ENCODE measurements at regions not wholly inside any gene's neighbourhood (a gene's known extent, or its start where the extent isn't known, plus 50 kb on each side); places are given as distances from the start of the nearest gene placed in this dataset.
A peak's percentile ranks its signal among the peaks of the same experiment; 100 is the strongest.

DNA sequence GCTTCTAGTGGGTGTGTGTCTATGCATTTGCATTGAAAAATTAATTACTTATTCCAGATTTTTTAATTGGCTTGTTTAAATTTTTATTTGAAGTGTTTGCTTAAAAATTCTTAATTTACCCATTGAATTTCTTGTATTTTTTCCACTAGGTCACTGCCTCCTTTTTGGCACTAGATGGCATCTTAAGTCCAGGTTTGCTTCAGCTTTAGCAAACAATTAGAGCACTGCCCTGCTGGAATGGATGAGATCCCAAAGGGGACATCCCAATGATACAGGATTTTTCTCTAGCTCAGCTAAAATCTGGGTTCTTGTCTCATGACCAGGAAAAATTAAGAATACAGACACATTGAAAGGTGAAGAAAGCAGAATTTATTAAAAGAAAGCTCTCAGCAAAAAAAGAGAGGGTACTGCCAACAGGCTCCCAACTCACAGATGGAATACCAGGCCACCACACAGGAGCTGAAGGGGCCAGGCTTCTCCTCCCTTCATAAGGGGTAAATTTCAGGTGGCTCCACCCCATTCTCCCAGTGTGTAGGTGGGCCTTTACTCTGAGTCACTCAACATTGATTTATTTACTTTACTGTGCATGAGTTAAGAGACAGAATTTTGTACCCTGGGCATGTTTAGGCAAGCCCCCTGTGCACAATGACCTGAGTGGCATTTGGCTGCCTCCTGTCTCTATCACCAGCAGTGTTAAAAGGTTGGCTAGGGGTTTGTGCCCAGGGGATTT, 532.4 kb downstream of the ANXA1 start:
- in situ Hi-C loops (cut with MboI; ENCODE audit: low pct_unique_long_range_greater_than_20kb, low sequenced_read_pairs, unreplicated experiment) = no loop called here
- TF ChIP-seq, protein P1, sequence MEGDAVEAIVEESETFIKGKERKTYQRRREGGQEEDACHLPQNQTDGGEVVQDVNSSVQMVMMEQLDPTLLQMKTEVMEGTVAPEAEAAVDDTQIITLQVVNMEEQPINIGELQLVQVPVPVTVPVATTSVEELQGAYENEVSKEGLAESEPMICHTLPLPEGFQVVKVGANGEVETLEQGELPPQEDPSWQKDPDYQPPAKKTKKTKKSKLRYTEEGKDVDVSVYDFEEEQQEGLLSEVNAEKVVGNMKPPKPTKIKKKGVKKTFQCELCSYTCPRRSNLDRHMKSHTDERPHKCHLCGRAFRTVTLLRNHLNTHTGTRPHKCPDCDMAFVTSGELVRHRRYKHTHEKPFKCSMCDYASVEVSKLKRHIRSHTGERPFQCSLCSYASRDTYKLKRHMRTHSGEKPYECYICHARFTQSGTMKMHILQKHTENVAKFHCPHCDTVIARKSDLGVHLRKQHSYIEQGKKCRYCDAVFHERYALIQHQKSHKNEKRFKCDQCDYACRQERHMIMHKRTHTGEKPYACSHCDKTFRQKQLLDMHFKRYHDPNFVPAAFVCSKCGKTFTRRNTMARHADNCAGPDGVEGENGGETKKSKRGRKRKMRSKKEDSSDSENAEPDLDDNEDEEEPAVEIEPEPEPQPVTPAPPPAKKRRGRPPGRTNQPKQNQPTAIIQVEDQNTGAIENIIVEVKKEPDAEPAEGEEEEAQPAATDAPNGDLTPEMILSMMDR (IDR thresholded peaks at IDR 0.05; ENCODE audit: extremely low read depth, insufficient read depth, missing control alignments) = peak; percentile 66
- no peak for DNase-seq (ENCODE audit: low spot score)

DNA sequence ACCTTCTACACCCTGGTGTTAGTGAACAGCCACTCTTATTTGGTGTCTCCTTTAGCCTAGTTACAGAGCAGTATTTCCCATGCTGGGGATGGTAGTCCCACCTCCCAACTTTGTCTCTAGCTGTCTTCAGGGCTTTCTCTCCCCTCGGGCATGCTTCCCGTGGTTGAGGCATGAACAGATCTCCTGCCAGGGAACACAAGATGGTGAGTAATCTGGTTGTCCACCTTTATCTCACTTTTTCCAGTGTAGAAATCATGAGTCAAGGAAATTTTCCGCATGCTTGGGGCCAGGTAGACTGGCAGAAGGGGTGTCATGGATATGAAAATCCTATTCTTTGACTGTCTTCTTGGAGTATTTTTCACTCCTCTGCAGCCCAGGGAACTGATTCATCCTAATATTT, 532.9 kb downstream of the ANXA1 start:
- DNase-seq (ENCODE audit: low spot score) = no peak
- TF ChIP-seq, protein P1 (IDR thresholded peaks at IDR 0.05; ENCODE audit: extremely low read depth, insufficient read depth, missing control alignments) = no peak
- in situ Hi-C loops (cut with MboI; ENCODE audit: low pct_unique_long_range_greater_than_20kb, low sequenced_read_pairs, unreplicated experiment) = no loop called here

DNA sequence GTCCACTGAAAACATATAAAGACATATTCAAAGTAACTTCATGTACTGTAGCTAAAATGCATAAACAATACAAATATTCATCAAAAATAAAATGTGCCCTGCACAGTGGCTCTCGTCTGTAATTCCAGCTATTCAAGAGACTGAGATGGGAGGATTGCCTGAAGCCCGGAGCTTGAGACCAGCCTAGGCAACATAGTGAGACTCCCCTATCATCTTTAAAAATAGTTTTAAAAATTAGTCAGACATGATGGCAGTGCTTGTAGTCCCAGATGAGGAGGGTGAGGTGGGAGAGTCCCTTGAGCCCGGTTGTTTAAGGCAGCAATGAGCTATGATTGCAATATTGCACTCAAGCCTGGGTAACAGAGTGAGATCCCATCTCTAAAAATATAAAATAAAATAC, 534.1 kb downstream of the ANXA1 start:
- no peak for DNase-seq (ENCODE audit: low spot score)
- TF ChIP-seq, protein P1 (IDR thresholded peaks at IDR 0.05; ENCODE audit: extremely low read depth, insufficient read depth, missing control alignments) = no peak
- in situ Hi-C loops (cut with MboI; ENCODE audit: low pct_unique_long_range_greater_than_20kb, low sequenced_read_pairs, unreplicated experiment) = no loop called here

DNA sequence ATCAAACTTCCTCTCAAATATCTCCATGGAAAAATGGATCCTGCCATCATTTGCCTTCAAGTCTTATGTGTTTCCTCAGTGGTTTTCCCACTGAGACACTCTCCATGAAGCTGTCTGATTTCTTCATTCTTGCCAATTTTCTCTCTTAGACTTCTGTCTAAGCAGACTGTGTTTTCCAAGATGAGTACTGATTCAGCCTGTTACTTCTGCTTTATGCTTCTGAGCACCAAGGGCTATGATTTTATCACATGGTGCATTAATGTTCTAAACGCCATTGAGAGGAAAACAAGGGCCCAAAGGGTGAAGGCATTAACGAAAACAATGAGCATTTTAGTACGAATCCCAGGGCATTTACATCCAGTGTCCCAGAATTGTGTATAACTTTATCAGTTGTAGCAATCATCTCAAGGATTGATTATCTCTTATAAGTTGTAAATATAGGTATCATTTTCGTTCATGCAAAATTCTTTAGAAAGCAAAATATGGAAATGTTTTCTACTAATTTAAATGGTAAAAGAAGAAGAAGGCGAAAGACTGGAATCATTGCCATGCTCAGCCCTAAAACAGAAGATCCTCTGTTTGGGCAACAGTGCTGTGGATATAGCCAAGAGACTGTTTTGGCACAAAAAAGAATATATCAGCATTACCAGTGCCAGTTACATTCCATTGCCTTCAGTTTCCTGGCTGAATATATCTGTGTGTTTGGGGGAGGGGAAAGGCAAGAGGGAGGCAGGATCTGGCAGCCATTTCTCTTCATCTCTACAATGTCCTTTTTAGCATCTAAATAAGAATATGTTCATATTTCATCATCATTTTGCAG, 537.6 kb downstream of the ANXA1 start:
- TF ChIP-seq, protein P1 (IDR thresholded peaks at IDR 0.05; ENCODE audit: extremely low read depth, insufficient read depth, missing control alignments) = no peak
- DNase-seq (ENCODE audit: low spot score) = no peak
- in situ Hi-C loops (cut with MboI; ENCODE audit: low pct_unique_long_range_greater_than_20kb, low sequenced_read_pairs, unreplicated experiment) = no loop called here

DNA sequence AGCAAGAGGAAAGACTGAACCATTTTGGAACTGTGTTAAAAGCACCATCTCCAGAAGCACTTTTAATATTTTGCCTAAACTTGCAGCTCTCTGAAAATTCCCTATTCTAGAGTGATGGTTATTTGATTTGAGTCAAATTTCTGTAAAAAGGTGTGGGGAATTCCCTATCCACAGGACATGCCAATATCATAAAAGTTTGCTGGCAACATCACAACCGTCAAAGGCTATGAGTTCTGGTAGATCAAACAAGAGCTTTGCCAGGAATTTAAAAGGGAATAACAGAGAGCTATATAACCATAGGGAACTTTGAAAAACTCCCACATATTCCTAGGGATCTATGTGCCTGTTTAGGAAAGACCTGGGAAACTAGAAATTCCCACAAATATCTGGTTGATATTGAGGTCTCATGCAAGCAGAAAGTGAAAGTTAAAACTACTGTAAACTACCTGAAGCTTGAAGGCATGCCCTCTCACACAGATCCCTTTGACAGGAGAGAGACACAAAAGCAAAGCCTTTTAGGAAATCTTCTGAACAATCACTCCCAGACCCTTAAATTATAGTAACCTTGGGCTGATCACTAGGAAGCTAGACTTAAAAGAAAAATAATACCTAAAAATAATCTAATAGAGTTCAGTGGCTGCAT, 549.9 kb downstream of the ANXA1 start:
- TF ChIP-seq, protein P1 (IDR thresholded peaks at IDR 0.05; ENCODE audit: extremely low read depth, insufficient read depth, missing control alignments) = no peak
- in situ Hi-C loops (cut with MboI; ENCODE audit: low pct_unique_long_range_greater_than_20kb, low sequenced_read_pairs, unreplicated experiment) = no loop called here
- no peak for DNase-seq (ENCODE audit: low spot score)

DNA sequence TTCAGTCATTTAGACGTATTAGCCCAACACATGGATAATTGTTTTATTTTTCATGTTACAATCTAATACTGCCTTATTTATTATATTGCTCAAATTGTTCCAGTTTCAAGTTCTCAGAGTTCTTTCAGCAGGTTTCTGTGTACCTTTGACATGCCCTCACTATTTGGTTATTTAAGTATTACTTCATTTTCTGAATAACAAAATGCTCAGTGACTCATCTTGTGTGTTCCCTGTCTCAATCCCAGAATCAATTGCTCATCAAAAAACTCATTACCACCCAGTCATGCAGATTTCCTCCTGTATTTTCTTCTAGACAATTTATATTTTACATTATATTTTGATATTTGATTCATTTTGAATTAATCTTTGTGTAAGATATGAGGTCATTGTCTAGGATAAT, 562.6 kb downstream of the ANXA1 start:
- in situ Hi-C loops (cut with MboI; ENCODE audit: low pct_unique_long_range_greater_than_20kb, low sequenced_read_pairs, unreplicated experiment) = no loop called here
- TF ChIP-seq, protein P1 (IDR thresholded peaks at IDR 0.05; ENCODE audit: extremely low read depth, insufficient read depth, missing control alignments) = no peak
- DNase-seq (ENCODE audit: low spot score) = no peak
